Glomerular endothelial cell (primary cell): ENCODE measurements at regions not wholly inside any gene's neighbourhood (a gene's known extent, or its start where the extent isn't known, plus 50 kb on each side); places are given as distances from the start of the nearest gene placed in this dataset.

Experiments used
- DNase-seq: peaks from one replicate; pipeline ENCODE4 v3.0.0-alpha.2; 2011; ENCODE audit warnings: low read depth, low spot score; ENCODE audit errors: extremely low read depth

DNA sequence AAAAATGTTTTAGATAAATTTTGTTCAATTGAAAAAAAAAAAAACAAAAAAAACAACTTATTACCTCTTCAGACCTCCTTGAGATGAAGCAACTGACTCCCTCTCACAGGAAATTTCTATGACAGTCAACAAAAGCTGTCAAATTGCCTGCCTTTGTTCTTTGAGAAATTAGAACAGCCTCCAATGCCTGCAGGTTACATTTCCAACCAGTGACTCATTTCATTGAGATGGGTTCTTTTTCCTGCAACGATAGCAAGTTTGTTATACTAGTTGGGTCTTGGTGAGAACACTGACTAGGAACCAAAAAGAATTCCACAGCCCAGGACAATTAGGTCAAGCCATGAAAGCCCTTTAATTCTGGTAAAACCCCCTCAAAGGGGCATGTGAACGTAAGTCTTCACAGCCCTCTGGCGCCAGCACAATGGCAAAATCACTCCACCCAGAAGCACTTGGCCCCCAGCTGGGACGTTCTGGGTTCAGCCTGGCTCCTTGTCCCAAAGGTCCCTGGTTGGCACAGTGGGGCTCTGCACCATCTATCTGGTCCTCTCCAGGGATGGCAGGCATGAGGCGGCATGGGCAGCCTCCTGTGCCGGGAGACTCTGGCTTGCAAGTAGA lies 87.0 kb downstream of the SPP2 start:
- no peak for DNase-seq

DNA sequence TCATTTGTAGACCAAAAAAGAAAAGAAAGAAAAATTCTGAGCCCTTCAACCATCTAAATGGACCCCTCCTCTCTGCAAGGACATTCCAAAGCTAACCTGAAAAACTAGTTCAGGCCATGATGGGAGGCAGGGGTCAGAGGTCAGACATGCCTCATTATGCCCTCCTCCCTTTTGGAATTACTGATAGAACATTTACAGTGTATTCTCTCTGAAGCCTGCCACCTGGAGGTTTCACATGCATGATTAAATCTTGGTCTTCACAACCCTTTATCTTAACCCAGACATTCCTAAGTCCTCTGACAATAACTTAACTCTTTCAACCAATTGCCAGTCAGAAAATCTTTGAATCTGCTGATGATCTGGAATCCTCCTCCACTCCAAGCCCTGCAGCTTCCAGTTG lies 86.0 kb downstream of the SPP2 start:
- no peak for DNase-seq

DNA sequence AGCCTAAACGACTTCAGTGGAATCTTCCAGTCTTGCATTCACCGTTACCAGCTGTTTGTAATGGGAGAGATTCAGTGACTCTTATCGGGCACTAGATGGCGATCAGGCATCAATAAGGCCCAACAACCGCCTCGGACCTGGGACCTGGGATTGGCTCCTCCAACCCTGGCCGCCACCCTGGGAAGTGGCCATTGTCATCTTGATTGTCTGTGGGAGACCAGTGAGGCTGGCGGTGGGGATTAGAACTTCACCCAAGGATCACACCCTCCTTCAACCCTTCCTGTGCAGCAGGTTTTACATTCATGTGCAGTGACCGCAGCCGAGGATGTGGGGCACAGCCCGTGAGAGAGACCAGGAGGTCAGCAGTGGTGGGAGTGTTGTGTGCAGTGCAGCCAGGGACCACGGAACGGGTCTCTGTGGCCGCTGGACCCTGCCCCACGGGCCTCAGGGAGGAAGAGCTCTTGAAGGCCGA lies 85.3 kb downstream of the SPP2 start:
- DNase-seq = no peak

DNA sequence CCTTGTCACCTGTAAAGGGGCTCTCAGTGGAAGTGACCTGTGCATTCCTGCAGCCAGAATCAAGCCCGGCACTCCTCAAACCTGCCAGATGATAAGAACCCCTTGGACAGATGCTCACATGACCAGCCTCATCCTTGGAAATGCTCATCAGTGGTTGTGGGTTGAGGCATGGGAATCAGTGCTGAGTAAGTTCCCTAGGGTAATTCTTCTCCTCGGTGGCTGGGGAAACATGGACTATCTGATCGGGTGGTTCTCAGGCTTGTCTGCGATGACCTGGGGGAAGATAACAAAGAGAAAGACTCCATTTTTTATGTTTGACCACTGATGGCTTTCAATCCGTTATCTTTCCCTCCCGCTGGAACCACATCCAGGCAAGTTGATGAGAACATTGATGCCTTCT lies 84.0 kb downstream of the SPP2 start:
- no peak for DNase-seq

DNA sequence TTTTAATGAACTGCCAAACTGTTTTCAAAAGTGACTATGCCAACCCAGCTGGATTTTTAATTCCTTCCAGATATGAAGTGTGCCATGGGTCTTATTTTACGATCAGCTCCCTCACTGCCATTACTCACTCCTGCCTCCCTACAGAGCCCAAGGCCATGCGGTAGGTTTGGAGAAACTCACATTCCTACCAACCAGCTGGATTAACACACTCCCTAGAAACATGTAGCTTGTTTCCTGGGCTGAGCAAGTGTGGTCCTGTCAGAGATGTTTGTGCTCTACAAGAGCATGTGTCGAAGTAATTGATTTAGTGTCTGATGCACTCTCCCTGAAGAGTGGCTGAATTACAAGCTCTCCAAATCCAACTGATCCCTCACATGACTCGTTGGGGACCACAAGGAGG lies 82.5 kb downstream of the SPP2 start:
- DNase-seq = no peak

DNA sequence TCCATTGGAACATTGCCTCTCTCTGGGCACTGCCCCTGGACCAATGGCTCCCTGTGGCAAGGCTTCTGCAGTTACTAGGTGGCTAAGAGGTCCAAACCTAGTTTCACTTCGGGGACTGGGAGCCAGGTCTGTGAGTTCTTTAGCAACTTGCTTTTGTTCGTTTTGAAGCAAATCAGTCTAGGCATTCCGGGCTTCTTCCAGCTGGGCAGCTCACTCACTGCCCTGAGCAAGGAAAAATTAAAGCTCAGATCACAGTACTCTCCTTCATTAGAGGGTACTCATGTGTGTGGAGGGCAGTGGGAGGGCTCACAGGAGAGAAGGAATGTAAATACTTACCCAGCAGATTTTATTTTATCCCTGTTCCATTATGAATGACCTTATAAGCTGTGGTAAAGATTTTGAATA lies 80.3 kb downstream of the SPP2 start:
- DNase-seq = no peak

DNA sequence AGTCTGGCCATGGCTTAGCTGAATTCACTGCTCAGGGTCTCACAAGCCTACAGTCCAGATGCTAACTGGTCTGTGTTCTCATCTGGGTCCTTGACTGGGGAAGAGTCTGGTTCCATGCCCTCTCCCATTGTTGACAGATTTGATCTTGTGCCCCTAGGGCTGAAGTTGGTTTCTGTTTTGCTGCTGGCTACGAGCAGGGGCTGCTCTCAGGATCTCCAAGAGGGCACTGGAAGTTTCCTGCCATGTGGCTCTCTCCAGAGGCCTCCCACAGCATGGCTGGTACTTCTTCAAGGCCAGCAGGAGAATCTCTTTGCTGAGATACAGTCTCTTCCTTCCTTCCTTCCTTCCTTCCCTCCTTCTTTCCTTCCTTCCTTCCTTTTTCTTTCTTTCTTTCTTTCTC lies 78.1 kb downstream of the SPP2 start:
- DNase-seq = no peak
